OCI-LY1 (cell line): ENCODE measurements at regions not wholly inside any gene's neighbourhood (a gene's known extent, or its start where the extent isn't known, plus 50 kb on each side); places are given as distances from the start of the nearest gene placed in this dataset.

Source experiments
- H2AFZ ChIP-seq: fragments of 200-600 bp; sonication (generic), shearing (Covaris generic); 2 replicates; pipeline ENCODE4 v1.6.0; 2014; ENCODE audit warnings: antibody characterized with exemption, mild to moderate bottlenecking, low read length
- H3F3A ChIP-seq: fragments of 200-600 bp; sonication (generic), shearing (Covaris generic); 2 replicates; pipeline ENCODE4 v1.6.0; 2014; ENCODE audit warnings: mild to moderate bottlenecking, antibody characterized with exemption, low read length, moderate library complexity; ENCODE audit not compliant: insufficient read depth
- H3K27ac ChIP-seq: fragments of 200-600 bp; sonication (generic); 2 replicates; pipeline ENCODE4 v1.5.1; 2014; ENCODE audit warnings: low read length, mixed run types, mild to moderate bottlenecking, low read depth; ENCODE audit not compliant: poor library complexity, severe bottlenecking
- H3K27me3 ChIP-seq: fragments of 200-600 bp; sonication (generic); 2 replicates; pipeline ENCODE4 v1.6.0; 2014; ENCODE audit warnings: antibody characterized with exemption, mild to moderate bottlenecking, low read length, moderate library complexity; ENCODE audit not compliant: insufficient read depth
- H3K36me3 ChIP-seq: fragments of 200-600 bp; sonication (generic); 2 replicates; pipeline ENCODE4 v1.6.1; 2014; ENCODE audit warnings: mild to moderate bottlenecking, antibody characterized with exemption, low read length, moderate library complexity, mixed read lengths; ENCODE audit not compliant: insufficient read depth
- H3K4me1 ChIP-seq: fragments of 200-600 bp; sonication (generic); 2 replicates; pipeline ENCODE4 v1.5.1; 2014; ENCODE audit warnings: mild to moderate bottlenecking, low read length, moderate library complexity; ENCODE audit not compliant: insufficient read depth, severe bottlenecking
- H3K4me2 ChIP-seq: fragments of 200-600 bp; sonication (generic), shearing (Covaris generic); 2 replicates; pipeline ENCODE4 v1.6.1; 2014; ENCODE audit warnings: low read length
- H3K4me3 ChIP-seq: fragments of 200-600 bp; sonication (generic); 2 replicates; pipeline ENCODE4 v1.5.1; 2014; ENCODE audit warnings: low read length, low read depth, mild to moderate bottlenecking, mixed read lengths; ENCODE audit not compliant: poor library complexity, severe bottlenecking
- H3K79me2 ChIP-seq: fragments of 200-600 bp; shearing (Covaris generic); 2 replicates; pipeline ENCODE4 v1.6.1; 2016; ENCODE audit warnings: mixed run types, low read length, mixed read lengths; ENCODE audit not compliant: insufficient read depth
- H3K9ac ChIP-seq: fragments of 200-600 bp; sonication (generic), shearing (Covaris generic); 2 replicates; pipeline ENCODE4 v1.6.1; 2014; ENCODE audit warnings: mild to moderate bottlenecking, low read length, mixed read lengths
- H3K9me2 ChIP-seq: fragments of 200-600 bp; sonication (generic), shearing (Covaris generic); 2 replicates; pipeline ENCODE4 v1.6.1; 2014; ENCODE audit warnings: low read depth, mild to moderate bottlenecking, low read length, mixed read lengths
- H3K9me3 ChIP-seq: fragments of 200-600 bp; shearing (Covaris generic); 2 replicates; pipeline ENCODE4 v1.6.1; 2014; ENCODE audit warnings: low read length, mixed read lengths
- H4K20me1 ChIP-seq: fragments of 200-600 bp; sonication (generic), shearing (Covaris generic); 2 replicates; pipeline ENCODE4 v1.6.0; 2016; ENCODE audit warnings: mild to moderate bottlenecking, low read length; ENCODE audit not compliant: insufficient read depth
- CTCF ChIP-seq: fragments of 200-600 bp; sonication (generic), shearing (Covaris generic); IDR thresholded peaks from 2 replicates; pipeline ENCODE4 v1.5.1; 2017; ENCODE audit warnings: mild to moderate bottlenecking, antibody characterized with exemption, low read length, moderate library complexity, mixed read lengths
- EZH2 ChIP-seq: fragments of 200-600 bp; sonication (generic), shearing (Covaris generic); IDR thresholded peaks from 2 replicates; pipeline ENCODE4 v1.8.0; 2017; ENCODE audit warnings: borderline replicate concordance, mixed run types, mild to moderate bottlenecking, antibody characterized with exemption, low read length, moderate library complexity, mixed read lengths

- H3K36me3 ChIP-seq, result no peaks in the 10 kb centered on the region
- TF ChIP-seq CTCF (no peak), EZH2 (no peak)
- H3K27ac ChIP-seq, result no peak overlapping the region
- H4K20me1 ChIP-seq, result no peaks in the 10 kb centered on the region
- no peak overlapping the region for H3K4me3 ChIP-seq
- H3K4me2 ChIP-seq, result no peak overlapping the region
- no peaks in the 10 kb centered on the region for H3K9me2 ChIP-seq
- no peaks in the 10 kb centered on the region for H3K79me2 ChIP-seq
- H3F3A ChIP-seq, result no peaks in the 10 kb centered on the region
- no peak overlapping the region for H2AFZ ChIP-seq
- no peak overlapping the region for H3K9ac ChIP-seq
- no peaks in the 10 kb centered on the region for H3K27me3 ChIP-seq
- H3K4me1 ChIP-seq, result no peaks in the 10 kb centered on the region
- no peaks in the 10 kb centered on the region for H3K9me3 ChIP-seq
Measured at GRCh38 chr4:156517956-156518355, 453.6 kb downstream of the PDGFC start.

GRCh38 chr4:156517546-156517945 is 454.1 kb downstream of the PDGFC start:
- TF ChIP-seq EZH2 (no peak), CTCF (no peak)
- no peaks in the 10 kb centered on the region for H3K9me3 ChIP-seq
- H3K79me2 ChIP-seq, result no peaks in the 10 kb centered on the region
- no peaks in the 10 kb centered on the region for H4K20me1 ChIP-seq
- no peaks in the 10 kb centered on the region for H3K4me1 ChIP-seq
- no peak overlapping the region for H3K27ac ChIP-seq
- no peak overlapping the region for H3K4me2 ChIP-seq
- H2AFZ ChIP-seq, result no peak overlapping the region
- H3F3A ChIP-seq, result no peaks in the 10 kb centered on the region
- H3K36me3 ChIP-seq, result no peaks in the 10 kb centered on the region
- no peak overlapping the region for H3K9ac ChIP-seq
- no peaks in the 10 kb centered on the region for H3K9me2 ChIP-seq
- H3K27me3 ChIP-seq, result no peaks in the 10 kb centered on the region
- no peak overlapping the region for H3K4me3 ChIP-seq

- no peak overlapping the region for H2AFZ ChIP-seq
- TF ChIP-seq CTCF, result no peak
Measured at GRCh38 chr4:156516698-156517097, 454.9 kb downstream of the PDGFC start.

More at GRCh38 chr4:156516698-156517097, 454.9 kb downstream of the PDGFC start:
- Histone ChIP-seq H3K27ac (no peak overlapping the region), H3K4me2 (no peak overlapping the region), H3K27me3 (no peaks in the 10 kb centered on the region), H3K9me3 (no peaks in the 10 kb centered on the region), H3K36me3 (no peaks in the 10 kb centered on the region), H3K9ac (no peak overlapping the region), H4K20me1 (no peaks in the 10 kb centered on the region), H3K4me3 (no peak overlapping the region), H3K4me1 (no peaks in the 10 kb centered on the region), H3K9me2 (no peaks in the 10 kb centered on the region), H3F3A (no peaks in the 10 kb centered on the region), H3K79me2 (no peaks in the 10 kb centered on the region)
